ENCODE measurements at regions not wholly inside any gene's neighbourhood (a gene's known extent, or its start where the extent isn't known, plus 50 kb on each side); places are given as distances from the start of the nearest gene placed in this dataset.
"Not testable (repeated sequence)": the region's sequence is repeated elsewhere in the genome, so short reads cannot be mapped to it uniquely, and the experiment has no call there.

DNA sequence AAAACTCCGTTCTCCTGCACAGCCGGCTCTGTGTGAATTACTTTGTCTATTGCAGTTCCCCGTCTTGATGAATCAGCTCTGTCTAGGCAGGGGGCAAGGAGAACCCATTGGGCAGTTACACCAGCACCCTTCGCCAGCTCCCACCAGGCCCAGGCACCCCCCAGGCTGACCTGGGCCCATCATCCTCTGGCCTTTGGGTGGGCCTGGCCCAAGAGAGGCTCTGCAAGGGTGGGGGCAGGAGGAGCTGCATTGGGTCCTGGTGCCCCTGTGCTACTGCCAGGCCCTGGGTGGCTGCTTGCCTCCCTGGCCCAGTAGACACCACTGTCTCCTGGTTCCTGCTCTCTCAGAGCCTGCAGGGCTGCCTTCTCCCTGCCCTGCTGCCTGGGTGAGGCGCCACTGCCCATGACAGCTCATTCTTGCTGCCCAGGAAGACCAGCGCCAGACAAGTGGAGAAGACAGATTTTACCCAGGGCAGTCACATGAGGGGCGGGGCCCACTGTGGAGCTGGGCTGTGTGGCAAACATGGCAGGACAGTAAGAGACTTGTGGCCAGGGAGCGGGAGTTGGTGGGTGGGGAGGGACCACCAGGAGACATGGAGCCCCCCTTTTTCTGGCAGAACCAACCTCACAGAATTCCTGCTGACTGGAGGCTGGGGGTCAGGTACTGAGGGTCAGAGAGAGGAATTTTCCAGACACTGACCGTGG lies 67.2 kb downstream of the MRPL36 start:
- DNase-seq (ENCODE audit: missing footprints) (no peak), ATAC-seq (no peak)
- intact Hi-C loops (cut with DNase I), result no loop called here

DNA sequence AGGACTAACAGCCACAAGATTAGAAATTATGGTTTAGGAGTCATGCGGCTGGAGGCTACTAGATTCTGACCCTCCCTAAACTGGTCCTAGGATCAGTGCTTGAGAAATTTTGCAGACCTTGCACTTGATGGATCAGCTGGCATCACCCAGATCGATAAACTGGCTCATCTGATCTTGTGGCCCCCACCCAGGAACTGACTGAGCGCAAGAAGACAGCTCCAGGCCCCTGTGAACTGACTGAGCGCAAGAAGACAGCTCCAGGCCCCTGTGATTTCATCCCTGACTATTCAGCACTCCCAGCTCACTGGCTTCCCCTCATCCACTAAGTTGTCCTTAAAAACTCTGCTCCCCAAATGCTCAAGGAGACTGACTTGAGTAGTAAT lies 67.8 kb downstream of the MRPL36 start:
- DNase-seq (ENCODE audit: missing footprints); intact Hi-C loops (cut with DNase I); ATAC-seq: not testable (repeated sequence)

DNA sequence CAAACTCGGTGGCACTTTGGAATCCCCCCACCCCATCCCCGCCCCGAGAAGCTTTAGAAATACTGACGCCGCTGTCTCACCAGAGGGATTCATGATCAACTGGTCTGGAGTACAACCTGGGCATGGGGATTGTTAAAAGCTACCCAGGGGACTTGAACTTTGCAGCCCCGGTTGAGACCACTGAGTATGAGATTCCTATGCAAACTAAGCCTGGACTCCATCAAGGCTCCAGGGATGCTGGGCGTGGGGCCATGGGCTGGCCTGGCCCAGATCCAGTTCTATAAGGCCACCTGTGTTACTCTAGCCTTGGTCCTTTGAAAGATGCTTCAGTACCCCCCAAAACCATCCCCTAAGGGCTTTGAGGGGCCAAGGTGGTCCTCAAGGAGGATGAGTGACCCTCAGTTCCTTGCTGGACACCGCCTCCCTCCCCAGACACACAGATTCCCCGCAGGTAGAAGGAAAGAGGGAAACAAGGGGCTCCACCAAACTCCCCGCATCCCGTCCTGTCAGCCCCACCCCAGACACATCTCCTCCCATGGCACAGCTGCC lies 68.5 kb downstream of the MRPL36 start:
- no peak for ATAC-seq
- DNase-seq (ENCODE audit: missing footprints), result no peak
- intact Hi-C loops (cut with DNase I), result no loop called here

DNA sequence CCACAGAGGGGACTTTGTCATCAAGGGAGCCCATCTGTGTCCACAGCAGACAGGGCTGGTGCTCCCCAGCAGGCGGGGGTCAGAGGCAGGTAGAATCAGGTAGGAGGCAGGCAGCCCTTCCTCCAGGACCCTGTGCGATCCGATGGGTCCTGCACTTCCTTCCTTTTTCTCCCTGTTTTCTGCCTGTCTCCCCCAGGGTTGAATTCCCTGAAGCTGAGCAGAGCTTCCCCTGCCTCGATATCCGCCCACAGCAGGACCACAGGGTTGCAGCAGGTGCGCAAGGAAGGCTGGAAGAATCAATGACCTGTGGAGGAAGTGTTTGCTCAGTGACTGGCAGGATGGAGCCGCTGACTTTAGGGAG lies 69.2 kb downstream of the MRPL36 start:
- no peak for ATAC-seq
- intact Hi-C loops (cut with DNase I), result no loop called here
- no peak for DNase-seq (ENCODE audit: missing footprints)

DNA sequence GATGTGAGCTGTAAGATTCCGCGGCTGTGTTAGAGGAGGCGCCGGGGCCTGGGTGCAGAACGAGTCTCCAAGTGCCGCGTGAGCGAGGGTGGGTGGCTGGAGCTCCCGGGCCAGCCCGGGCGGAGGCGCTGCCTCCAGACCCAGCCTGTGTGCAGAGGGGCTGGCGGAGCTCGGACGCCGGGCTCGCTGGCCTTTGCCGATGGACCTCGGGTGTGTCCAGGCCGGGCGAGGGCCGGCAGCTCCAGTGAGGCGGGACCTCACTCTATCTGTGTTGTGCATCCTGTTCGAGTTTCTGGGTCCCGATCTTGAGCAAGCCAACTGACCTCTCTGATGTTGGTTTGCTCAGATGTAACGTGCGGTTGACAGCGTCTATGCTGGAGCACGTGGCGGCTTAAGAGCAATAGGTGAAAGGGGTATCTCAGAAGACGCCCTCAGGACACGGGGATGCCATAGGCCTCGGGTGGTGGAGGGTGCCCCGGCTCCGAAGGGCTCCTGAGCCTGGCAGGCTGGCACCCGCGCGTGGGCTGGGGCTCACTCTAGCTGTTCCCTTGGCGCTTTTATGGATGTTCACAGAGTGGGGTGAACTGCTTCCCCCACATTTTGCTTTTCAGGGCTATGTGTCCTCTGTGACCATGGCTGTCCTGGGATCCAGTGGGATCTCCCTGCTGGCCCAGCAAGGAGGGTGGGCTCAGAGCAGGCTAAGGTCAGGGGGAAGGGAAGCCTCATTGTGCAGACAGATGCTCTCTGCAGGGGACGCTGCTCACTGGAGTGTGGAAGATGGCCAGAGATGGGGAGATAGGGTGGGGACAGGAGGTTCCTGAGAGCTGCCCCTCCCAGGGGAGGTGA lies 69.8 kb downstream of the MRPL36 start:
- no peak for DNase-seq (ENCODE audit: missing footprints)
- ATAC-seq, result no peak
- intact Hi-C loops (cut with DNase I), result no loop called here

DNA sequence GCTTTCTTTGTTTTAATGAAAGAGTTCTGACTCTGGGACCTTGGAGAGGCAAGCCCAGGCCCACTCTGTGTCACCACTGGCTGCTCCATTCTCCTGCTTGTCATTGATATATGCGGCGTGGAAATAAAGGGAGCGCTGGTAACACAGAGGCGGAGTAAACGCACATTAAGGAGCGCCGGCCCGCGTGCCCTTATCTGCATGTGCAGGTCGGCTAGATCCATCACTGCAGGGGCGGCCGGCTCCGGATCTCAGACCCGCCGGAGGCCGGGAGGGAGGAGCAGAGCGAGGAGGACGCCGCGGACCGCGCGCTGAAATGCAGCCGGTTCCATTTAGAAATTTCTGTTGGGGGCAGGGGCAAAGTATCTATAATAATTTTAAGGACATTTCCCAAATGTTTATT lies 70.8 kb downstream of the MRPL36 start:
- intact Hi-C loops (cut with DNase I), result no loop called here
- ATAC-seq (no peak), DNase-seq (ENCODE audit: missing footprints) (peak; percentile 65)

DNA sequence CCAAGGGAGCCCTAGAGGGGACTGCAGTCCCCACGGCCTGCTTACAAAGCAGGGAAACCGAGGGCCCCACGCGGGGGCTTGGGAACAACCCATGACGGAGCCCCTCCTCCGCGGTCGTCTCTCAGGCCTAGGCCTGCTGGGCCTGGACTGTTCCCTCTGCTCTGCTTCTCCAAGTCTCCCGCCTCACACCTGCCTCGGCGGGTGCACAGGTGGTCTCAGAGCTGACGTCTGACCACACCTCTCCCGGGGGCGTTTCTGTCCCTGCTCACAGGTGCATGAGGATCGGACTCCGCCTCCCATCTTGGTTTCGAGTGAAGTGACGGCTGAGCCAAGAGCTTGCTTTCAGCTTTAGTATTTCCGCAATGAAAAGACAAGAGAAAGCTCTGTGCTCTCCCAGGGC lies 72.1 kb downstream of the MRPL36 start:
- ATAC-seq (no peak), DNase-seq (ENCODE audit: missing footprints) (no peak)
- intact Hi-C loops (cut with DNase I), result no loop called here

DNA sequence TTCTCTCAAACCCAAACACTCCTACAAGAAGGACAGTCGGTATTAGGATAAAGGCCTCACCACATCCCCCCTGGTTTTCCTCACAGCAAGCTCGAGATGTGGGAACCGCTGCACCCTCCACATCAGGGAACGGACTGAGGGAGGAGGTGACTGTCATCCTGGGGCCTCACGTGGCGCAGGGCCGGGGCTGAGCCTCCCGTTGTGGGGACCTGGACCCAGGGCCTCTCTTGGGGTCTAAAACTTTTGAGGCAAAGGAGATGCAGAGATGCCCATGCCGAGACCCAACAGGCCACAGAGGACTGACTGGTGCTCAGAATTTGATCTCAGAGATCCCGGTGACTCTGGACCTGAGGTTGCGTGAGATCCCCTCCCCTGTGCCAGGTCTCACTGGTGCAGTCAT lies 72.7 kb downstream of the MRPL36 start:
- intact Hi-C loops (cut with DNase I), result no loop called here
- DNase-seq (ENCODE audit: missing footprints) (peak; percentile 53), ATAC-seq (peak; percentile 13)

DNA sequence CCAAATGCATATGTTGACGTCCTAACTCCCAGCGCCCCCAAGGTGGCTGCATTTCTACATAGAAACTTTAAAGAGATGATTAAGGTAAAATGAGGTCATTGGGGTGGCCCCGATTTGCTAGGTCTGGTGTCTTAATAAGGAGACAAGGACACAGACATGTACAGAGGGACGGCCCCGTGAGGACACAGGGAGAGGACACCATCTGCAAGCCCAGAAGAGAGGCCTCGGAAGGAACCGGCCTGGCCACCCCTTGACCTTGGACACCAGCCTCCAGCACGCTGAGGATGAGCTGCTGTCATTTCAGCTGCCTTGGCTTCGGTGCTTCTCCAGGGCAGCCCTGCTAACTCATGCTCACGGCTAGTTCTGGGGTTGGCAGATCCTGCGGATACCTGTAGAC lies 73.2 kb downstream of the MRPL36 start:
- ATAC-seq (no peak), DNase-seq (ENCODE audit: missing footprints) (no peak)
- intact Hi-C loops (cut with DNase I), result no loop called here

DNA sequence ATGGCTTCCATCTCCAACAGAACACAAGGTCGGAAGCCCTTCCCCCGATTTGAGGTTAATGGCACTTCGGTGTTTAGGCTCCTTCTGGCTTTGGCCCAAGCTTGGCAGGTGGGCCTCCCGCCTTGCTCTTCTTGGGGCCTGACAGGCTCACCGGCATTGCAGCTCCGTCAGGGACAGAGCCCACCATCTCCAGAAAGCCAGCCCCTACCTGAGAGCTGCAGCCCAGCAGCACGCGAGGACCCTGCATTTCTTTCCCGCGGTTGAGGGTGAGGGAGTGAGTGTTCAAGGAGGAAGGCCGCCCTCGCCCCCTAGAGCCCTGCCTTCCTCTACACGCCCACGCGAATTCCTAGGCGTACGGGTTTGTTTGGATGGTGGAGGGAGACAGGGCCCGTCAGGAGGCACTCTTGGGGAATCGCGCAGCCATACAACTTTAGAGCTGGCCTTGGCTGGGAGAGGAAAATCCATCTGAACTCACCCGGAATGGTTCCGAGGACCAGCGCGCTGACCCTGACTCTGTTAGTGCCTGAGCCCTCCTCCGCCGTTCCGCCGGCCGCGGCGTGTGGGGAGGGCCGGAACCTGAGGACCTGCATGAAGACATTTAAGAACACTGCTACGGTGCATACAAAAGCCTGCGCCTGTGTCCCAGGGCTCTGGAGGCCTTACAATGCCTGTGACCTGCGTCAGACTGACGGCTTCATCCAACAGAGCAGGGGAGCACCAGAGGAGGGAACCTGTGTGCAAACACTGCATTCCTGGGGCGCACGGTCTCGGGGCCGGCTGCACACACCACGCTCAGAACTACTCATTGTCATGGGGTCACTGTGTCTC lies 73.8 kb downstream of the MRPL36 start:
- intact Hi-C loops (cut with DNase I), result no loop called here
- no peak for DNase-seq (ENCODE audit: missing footprints)
- ATAC-seq, result no peak

DNA sequence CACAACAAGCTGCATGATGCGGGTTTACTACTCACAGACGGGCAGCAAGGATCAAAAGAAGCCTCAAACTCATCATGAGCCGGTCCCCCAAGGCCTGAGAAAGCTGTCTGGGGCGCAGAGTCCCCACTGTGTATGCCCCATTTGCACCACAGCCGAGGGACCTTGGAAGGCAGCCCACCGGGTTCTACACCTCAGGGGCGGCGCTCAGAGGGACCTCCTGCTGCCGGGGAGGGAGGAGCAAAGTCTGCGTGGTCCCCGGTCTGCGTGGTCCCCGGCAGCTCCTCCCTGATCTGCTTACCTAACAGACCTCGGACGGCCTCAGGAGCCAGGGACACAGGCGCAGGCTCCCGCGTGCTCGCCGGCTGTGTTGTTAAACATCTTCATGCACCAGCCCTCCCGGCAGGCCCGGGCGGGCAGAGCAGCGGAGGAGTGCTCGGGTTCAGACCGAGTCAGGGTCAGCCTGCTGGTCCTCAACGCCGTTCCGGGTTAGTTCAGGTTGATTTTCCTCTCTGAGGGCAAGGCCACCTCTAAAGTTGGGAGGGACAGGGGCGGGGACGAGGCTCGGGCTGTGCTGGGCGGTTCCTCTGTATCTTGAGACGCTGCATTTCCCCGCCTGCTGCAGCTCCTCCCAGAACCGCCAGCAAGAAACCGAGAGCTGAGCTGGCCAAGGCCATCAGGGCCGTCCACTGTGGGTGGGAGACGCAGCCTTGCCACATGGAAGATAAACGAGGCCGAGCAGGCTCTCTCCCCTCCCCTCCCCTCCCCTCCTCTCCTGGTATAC lies 74.6 kb downstream of the MRPL36 start:
- intact Hi-C loops (cut with DNase I), result no loop called here
- ATAC-seq, result no peak
- DNase-seq (ENCODE audit: missing footprints), result no peak

DNA sequence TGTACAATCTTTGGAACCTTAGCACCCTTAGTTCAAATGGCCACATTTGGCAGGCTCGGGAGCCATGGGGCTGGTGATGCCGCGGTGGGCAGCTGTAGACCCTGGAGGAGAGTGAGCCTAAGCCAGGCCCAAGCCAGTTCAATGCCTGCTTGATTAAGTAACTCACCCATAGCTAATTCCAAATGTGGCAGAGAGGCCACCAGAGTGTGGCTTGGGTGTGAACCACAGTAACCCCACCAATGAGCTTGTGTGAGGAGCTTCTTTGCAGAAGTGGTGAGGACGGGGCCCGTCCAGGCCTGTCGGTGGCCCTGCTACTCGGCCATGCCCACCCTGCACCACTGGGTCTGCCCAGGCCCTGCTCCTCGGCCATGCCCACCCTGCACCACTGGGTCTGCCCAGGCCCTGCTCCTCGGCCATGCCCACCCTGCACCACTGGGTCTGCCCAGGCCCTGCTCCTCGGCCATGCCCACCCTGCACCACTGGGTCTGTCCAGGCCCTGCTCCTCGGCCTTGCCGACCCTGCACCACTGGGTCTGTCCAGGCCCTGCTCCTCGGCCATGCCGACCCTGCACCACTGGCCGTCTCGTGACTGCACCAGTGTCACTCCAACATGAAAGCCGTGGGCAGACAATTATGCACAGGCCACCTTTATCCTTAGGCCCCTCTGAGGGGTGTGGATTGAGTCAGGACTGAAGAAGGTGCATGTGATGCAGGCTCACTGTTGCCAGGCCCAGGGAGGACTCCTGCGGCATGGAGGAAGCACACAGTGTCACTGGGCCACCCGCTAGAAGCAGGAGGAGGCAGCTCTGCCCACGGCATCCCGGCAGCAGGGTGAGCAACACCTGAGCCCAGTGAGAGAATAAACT lies 75.4 kb downstream of the MRPL36 start:
- intact Hi-C loops (cut with DNase I), result no loop called here
- DNase-seq (ENCODE audit: missing footprints), result no peak
- no peak for ATAC-seq

DNA sequence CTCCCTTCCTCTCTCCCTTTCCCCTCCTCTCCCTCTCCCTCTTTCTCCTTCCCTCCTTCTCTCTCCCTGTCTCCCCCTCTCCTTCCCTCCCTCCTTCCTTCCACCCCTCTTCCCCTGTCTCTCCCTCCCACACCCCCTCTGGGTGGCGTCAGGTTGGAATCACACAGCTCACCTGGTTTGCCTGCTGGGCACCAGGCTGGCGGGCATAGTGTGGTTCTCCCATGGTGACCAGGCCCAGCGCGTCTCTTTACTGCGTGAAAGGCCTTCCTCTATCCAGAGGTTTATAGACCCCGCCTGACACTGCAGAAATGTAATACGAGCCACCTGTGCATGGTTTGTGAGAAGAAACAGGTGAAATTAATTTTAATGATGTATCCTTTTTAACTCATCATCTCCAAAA lies 76.2 kb downstream of the MRPL36 start:
- ATAC-seq, result no peak
- intact Hi-C loops (cut with DNase I), result no loop called here

DNA sequence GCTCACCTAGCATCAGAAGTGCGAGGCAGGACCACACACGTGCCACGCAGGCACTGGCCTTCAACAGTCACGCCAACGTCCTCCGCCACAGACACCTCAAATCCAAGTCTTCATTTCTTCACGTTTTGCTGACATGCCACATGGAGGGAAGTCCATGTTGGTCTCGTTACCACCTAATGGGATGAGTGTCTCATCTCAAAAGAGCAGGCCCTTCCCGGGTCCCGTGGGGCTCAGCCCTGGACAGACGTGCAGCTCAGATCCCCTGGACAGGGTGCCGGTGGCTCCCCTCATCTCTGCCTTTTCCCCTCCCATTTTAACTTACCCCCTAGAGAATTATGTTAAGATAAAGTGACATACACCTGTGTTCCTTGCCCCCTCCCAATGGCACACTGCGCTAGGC lies 76.8 kb downstream of the MRPL36 start:
- no peak for ATAC-seq
- no peak for DNase-seq (ENCODE audit: missing footprints)
- intact Hi-C loops (cut with DNase I), result no loop called here

More for the DNA sequence above, 76.2 kb downstream of the MRPL36 start:
- no peak for DNase-seq (ENCODE audit: missing footprints)

DNA sequence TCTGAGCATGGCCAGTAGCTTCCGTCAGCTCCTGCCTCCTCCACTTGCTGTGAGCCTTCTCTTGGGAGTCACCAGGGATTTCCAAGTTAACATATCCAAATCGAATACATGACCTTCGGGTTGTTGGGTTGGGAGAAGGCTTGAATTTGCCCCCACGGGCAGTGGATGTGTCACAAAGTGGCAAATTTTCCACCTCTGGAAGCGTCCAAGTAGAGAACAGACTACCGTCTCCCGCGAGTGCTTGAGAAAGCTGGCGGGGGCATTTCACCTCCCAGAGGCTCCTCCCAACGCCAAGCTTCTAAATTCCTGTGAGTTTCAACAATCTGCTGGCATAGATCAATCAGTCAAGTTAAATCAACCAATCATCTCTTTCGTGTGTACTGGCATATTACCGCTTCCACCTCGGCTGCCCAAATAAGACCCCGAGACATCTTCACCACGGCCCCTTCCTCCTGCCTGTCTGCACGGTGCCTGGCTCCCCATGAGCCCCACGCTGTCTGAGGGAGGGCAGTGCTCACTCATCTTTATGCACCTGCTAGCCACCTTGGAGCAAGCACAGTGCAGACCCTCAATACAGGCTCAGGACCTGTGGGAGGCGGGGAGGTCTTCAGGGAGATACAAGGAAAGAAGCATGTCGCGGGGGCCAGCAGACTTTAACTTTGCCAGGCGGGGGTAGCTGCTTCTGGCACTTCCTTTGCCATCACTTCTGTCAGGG lies 79.1 kb downstream of the MRPL36 start:
- DNase-seq (ENCODE audit: missing footprints) (no peak), ATAC-seq (no peak)
- intact Hi-C loops (cut with DNase I), result no loop called here

DNA sequence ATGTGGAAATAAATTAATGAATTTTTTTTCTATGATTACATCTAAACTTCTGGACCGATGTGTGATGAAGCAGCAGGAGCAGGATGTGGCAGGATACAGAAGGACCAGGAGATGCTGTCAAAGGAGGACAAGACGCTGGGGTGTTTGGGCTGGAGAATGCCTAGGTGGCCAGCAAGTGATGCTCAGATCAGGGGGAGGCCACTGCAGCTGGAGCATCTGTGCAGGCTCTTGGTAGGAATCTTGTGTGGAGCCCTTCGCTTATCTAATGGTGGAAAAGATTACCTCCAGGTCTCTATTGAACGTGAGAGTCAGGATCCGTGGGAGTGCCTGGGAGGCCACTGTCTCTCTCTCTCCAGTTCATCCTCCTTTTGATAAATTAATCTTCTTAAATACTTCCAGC lies 79.8 kb downstream of the MRPL36 start:
- intact Hi-C loops (cut with DNase I), result no loop called here
- no peak for ATAC-seq
- no peak for DNase-seq (ENCODE audit: missing footprints)

DNA sequence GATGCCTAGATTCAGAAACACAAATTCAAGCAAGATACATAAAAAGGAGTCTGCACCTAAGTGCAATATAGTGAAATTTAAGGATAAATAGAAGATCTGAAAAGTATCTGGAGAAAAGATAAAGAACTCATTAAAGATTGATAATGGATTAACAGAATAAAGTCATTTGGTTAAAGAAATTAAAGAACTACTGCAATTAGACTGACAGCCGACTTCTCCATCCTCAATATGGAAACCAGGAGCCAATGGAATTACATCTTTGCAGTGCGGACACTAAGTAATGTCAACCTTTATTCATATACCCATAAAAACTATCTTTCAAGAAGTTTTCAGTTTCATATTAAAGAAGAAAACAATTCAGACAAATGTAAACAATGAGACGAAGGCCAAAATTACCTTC lies 81.0 kb downstream of the MRPL36 start:
- ATAC-seq, result no peak
- intact Hi-C loops (cut with DNase I), result no loop called here
- DNase-seq (ENCODE audit: missing footprints), result no peak

All from Right ventricle myocardium inferior (tissue), 1 donor.